Left cardiac atrium (tissue), 4 donors: ENCODE measurements at regions not wholly inside any gene's neighbourhood (a gene's known extent, or its start where the extent isn't known, plus 50 kb on each side); places are given as distances from the start of the nearest gene placed in this dataset.
"Not testable (repeated sequence)": the region's sequence is repeated elsewhere in the genome, so short reads cannot be mapped to it uniquely, and the experiment has no call there.

Experiments used
- ATAC-seq, 2 donors: fragments of 200-7000 bp; cut with Tn5 transposase; one replicate each; pipeline ENCODE4 v1.9.1; 2020; ENCODE audit warnings: mild to moderate bottlenecking in 2 of 2, moderate library complexity in 2 of 2
- DNase-seq: peaks from one replicate; pipeline ENCODE4 v3.0.0-alpha.2; 2020
- intact Hi-C, 2 donors: fragments of 100-400 bp; cut with DNase I; formaldehyde crosslinking; loops; one replicate each; pipeline versions ENCODE4 v1.14.1 to v1.15.1; 2022 to 2023
- donor health status: DM: no; HTN: yes; CAD: no.
- donor health status: DM: no; HTN: yes; CAD: no; lungs with severe emphysema.
- donor health status: DM: yes; HTN: yes; CAD: no.
- donor health status: Dilated cardiomyopathy.

DNA sequence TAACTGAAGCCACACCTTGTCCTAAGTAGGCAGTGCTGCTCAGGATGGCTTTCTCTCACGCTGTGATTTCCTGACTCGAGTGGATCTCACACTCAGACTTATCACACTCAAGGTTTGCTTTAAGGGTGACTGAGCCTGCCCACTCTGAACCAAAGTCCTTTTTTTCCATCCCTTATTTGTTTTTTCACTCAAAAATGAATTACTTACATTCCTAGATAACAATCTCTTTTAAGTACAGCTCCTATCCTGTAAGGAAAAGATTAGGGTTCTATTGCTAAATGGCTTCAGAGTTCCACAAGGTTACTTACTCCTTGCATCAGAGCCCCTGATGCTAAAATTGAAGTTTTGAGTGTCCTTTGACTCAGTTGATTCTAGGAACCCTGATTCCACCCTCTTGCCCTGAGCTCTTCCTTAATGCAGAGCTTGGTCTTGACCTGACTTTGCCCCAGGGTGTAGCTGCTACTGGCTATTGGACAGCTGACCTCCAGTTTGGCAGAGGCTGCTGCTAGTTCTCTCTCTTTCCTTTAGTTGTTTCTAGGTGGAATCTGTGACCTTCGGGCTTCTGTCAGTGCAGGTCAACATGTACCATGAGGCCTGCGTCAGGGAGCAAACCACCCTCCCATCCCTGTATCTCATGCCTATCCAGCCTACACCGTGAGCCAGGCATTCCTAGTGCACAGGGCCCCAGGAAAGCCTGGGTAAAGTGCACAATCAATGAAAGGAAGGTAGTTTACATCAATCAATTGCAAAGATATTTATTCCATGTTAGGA, 80.1 kb upstream of the CD55 start:
- intact Hi-C loops: no loop called here
- ATAC-seq (peak in 1 of 2 donors; percentile 22), DNase-seq (no peak)

- DNase-seq (no peak), ATAC-seq (peak in 1 of 2 donors; percentile 38)
- intact Hi-C loops: no loop called here
Observed at GRCh38 chr1:207243442-207244408, 77.8 kb upstream of the CD55 start.

GRCh38 chr1:207244409-207244801, 77.1 kb upstream of the CD55 start:
- intact Hi-C loops: no loop called here
- DNase-seq (no peak), ATAC-seq (peak in 1 of 2 donors; percentile 51)

DNA sequence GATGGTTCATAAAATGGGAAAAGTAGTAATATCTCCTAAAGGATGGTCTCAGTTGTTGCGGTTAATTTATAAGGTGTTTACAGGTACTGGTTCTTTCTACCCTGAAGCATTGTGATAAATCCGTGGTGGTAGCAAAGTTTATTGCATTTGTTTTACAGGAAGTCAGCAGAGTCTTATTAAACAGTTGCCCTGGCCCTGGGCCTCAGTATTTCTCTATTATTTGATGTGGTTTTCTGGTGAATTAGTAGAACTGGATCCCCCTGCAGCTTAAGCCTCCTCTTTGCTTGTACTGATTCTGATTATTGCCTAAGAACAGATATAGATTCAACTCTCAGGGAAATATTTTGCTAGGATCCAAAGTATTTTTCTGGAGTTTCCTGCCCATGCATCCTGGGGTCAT, 76.4 kb upstream of the CD55 start:
- ATAC-seq (no peak), DNase-seq (no peak)
- intact Hi-C loops: no loop called here

DNA sequence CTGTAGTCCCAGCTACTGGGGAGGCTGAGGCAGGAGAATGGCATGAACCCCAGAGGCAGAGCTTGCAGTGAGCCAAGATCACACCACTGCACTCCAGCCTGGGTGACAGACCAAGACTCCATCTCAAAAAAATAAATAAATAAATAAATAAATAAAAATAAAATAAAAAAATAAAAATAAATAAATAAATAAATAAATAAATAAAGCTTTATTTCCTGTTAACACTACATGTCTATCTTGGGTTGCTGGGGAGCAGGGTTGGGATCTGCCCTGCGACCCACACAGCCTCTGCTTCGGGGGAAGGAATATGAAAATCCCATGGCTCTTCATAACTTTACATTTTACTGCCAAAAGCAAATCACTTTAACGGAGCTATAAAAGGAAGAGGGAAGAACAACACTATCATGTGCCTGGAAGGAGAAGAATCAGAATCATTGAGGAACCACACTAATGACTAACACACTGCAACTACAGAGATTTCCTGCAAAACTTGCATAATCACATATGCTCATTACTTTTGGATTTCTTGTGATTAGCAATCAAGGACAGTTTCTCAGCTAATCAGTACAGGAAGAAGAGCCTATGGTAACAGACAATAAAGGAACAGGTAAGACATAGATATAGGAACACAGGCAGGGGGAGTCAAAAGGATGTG, 72.8 kb upstream of the CD55 start:
- intact Hi-C loops: no loop called here
- DNase-seq (no peak), ATAC-seq (peak in 1 of 2 donors; percentile 55)

GRCh38 chr1:207250431-207250830, 71.0 kb upstream of the CD55 start:
- DNase-seq: no peak
- no peak for ATAC-seq
- intact Hi-C loops: no loop called here

DNA sequence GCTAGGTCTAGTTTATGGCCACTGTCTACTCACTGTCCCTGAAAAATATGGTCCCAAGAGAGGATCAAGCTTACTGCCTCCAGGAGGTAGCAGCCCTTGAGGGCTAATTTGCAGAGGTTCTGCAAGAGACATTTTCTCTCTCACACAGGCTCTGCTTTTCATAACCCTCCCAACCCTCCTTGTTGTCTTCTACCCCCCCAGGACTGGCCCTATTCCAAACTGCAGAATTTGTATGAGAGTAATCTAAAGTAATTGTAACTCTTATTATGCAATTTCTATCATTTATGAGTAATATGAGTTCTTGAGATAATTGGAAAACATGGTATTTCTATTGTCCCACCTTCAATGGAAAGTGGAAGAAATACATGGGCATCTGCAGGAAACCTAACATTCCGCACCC, 70.4 kb upstream of the CD55 start:
- ATAC-seq: no peak
- intact Hi-C loops: no loop called here
- no peak for DNase-seq

GRCh38 chr1:207256869-207257268, 64.6 kb upstream of the CD55 start:
- ATAC-seq (no peak), DNase-seq (no peak)
- intact Hi-C loops: no loop called here

DNA sequence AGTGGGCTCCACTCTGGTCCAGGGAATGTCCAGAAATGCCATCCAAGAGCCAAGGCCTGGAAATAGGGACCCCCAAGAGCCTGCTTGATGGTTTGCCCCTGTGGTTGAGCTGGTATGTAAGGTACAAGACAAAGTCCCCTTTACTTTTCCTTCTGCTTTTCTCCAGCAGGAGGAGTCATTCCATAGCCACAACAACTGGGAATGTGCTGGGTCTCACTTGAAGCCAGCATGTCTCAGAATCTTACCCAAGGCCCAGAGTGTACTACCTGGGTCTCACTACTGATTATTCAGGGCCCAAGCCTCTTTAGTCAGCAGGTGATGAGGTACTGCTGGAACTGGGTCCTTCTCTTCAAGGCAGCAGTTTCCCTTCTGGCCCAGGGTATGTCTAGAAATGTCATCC, 62.1 kb upstream of the CD55 start:
- intact Hi-C loops: no loop called here
- peak in 1 of 2 donors; percentile 49 for ATAC-seq
- DNase-seq: no peak

DNA sequence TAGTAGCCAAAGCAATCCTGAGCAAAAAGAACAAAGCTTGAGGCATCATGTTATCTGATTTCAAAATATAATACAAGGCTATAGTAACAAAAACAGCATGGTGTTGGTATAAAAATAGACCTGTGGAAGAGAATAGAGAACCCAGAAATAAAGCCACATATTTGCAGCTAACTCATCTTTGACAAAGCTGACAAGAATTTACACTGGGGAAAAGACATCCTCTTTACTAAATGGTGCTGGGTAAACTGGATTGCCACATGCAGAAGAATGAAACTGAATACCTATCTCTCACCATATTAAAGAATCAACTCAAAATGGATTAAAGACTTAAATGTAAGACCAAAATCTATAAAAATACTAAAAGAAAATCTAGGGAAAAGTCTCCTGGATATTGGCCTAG, 59.5 kb upstream of the CD55 start:
- ATAC-seq: no peak
- intact Hi-C loops: no loop called here
- DNase-seq: no peak

GRCh38 chr1:207262891-207263290, 58.6 kb upstream of the CD55 start:
- ATAC-seq, intact Hi-C loops: not testable (repeated sequence)

DNA sequence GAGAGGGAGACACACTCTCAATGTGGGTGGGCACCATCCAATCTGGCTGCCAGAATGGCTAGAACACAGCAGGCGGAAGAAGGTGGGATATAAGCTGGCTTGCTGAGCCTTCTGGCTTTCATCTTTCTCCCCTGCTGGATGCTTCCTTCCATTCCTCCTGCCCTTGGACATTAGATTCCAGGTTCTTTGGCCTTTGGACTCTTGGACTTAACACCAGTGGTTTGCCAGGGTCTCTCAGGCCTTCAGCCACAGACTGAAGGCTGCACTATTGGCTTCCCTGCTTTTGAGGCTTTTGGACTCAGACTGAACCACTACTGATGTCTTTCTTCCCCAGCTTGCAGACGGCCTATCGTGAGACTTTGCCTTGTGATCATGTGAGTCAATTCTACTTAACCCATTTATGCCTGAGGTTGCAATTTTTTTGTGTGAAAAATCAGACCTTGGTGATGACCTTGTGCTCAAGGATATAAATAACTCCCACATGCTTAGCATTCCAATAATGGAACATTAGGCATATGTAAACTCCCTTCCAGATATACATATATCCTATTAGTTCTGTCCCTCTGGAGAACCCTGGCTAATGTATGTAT, 56.7 kb upstream of the CD55 start:
- intact Hi-C loops: no loop called here
- no peak for ATAC-seq
- DNase-seq: no peak

More at GRCh38 chr1:207262891-207263290, 58.6 kb upstream of the CD55 start:
- not testable (repeated sequence) for DNase-seq

DNA sequence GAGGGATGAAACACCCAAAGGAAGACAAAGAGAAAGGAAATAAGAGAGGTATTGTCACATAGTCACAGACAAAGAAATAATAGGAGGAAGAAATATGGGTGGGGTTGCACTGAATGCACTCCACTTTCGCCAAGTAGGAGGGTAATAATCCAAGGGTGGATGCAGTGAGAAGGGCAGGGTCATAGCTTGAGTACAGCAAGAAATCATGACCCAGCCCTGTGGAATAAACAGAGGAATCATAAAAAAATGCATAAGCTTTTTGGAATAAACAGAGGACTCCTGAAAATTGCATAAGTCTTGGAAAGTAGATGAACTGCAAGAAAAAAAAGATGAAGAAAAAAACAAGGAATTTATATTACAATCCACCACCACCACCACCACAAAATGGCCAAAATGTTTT, 53.1 kb upstream of the CD55 start:
- DNase-seq (no peak), ATAC-seq (no peak)
- intact Hi-C loops: no loop called here

GRCh38 chr1:207268753-207269511, 52.5 kb upstream of the CD55 start:
- no peak for DNase-seq
- ATAC-seq: no peak
- intact Hi-C loops: no loop called here
